Activated CD8-positive, alpha-beta T cell treated with anti-CD3 and anti-CD28 coated beads for 36 hours (primary cell): ENCODE measurements at regions not wholly inside any gene's neighbourhood (a gene's known extent, or its start where the extent isn't known, plus 50 kb on each side); places are given as distances from the start of the nearest gene placed in this dataset.
"Not testable (repeated sequence)": the region's sequence is repeated elsewhere in the genome, so short reads cannot be mapped to it uniquely, and the experiment has no call there.

Experiments used
- ATAC-seq: fragments of 200-7000 bp; cut with Tn5 transposase; one replicate; pipeline ENCODE4 v1.10.0; 2021; ENCODE audit warnings: mild to moderate bottlenecking, moderate library complexity
- CTCF ChIA-PET: fragments of 350-600 bp; sonication (Branson Sonifier 250); formaldehyde crosslinking; loops from one replicate; lab custom pipeline; 2021; ENCODE audit warnings: antibody characterized with exemption; lab: Charles Lee
- POLR2A ChIA-PET: fragments of 350-600 bp; sonication (Branson Sonifier 250); formaldehyde crosslinking; loops from one replicate; lab custom pipeline; 2021; ENCODE audit warnings: antibody characterized with exemption; lab: Charles Lee
- DNase-seq: peaks from one replicate; pipeline ENCODE4 v3.0.0-alpha.2; 2020
- H3K27ac Mint-ChIP-seq: one replicate; pipeline ENCODE4 v1.8.0; 2021; ENCODE audit warnings: mild to moderate bottlenecking, mixed read lengths
- H3K27me3 Mint-ChIP-seq: one replicate; pipeline ENCODE4 v1.8.0; 2021; ENCODE audit warnings: mixed read lengths
- H3K36me3 Mint-ChIP-seq: one replicate; pipeline ENCODE4 v1.8.0; 2021; ENCODE audit warnings: low read depth, mixed read lengths
- H3K4me1 Mint-ChIP-seq: one replicate; pipeline ENCODE4 v1.8.0; 2021; ENCODE audit warnings: low read depth, mixed read lengths
- H3K4me3 Mint-ChIP-seq: one replicate; pipeline ENCODE4 v1.8.0; 2021; ENCODE audit warnings: mild to moderate bottlenecking, moderate library complexity, mixed read lengths
- H3K9me3 Mint-ChIP-seq: one replicate; pipeline ENCODE4 v1.8.0; 2021; ENCODE audit warnings: mixed read lengths
- intact Hi-C: fragments of 100-400 bp; cut with micrococcal nuclease; formaldehyde crosslinking; loops from one replicate; pipeline ENCODE4 v1.10.0; 2022
- TF ChIP-seq, protein P1 (sequence below): fragments of 200-600 bp; IDR thresholded peaks from one replicate; pipeline ENCODE4 v1.8.0; 2022; ENCODE audit warnings: antibody characterized with exemption, mild to moderate bottlenecking

DNA sequence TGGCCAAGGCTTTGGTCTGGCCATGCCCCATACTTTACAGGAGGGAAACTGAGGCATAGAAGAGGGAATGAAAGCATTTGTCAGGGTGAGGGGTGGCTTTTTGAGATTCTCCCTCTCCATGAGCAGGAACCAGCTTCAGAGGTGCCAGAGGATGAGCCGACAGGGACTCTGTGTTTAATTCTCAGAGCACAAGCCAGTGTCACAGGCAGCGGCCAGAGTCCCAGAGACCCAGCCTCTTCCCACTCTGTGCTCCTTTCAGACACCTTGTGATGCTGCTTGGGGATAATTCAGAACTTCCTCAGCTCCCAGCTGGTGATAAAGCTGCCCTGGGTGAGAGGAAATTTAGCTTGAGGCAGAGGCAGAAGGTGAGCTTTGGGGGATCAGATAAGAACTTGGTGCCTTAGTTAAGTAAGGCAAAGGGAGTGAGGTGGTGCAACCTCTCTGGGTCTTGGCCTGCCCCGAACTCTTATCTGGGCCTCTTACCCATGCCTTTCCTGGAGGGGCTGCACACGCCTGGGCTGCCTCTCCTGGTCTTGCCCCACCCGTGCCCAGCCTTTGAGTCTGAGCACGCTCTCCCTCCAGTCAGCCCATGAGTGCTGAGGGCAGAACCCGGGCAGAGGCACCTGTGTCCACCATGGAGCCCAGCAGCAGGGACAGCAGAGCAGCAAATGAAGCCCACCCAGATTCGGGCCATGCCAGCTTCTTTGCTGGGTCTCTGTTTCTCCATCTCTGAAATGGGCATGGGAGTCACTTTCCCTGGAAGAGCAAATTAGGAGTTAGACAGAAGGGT is 175.6 kb upstream of the C1orf174 start:
- Mint-ChIP-seq H3K27ac (no peak overlapping the region), H3K36me3 (no peaks in the 10 kb centered on the region), H3K27me3 (peaks cover 4% of the 10 kb centered on the region), H3K9me3 (no peaks in the 10 kb centered on the region), H3K4me3 (no peak overlapping the region), H3K4me1 (no peaks in the 10 kb centered on the region)
- TF ChIP-seq, protein P1, sequence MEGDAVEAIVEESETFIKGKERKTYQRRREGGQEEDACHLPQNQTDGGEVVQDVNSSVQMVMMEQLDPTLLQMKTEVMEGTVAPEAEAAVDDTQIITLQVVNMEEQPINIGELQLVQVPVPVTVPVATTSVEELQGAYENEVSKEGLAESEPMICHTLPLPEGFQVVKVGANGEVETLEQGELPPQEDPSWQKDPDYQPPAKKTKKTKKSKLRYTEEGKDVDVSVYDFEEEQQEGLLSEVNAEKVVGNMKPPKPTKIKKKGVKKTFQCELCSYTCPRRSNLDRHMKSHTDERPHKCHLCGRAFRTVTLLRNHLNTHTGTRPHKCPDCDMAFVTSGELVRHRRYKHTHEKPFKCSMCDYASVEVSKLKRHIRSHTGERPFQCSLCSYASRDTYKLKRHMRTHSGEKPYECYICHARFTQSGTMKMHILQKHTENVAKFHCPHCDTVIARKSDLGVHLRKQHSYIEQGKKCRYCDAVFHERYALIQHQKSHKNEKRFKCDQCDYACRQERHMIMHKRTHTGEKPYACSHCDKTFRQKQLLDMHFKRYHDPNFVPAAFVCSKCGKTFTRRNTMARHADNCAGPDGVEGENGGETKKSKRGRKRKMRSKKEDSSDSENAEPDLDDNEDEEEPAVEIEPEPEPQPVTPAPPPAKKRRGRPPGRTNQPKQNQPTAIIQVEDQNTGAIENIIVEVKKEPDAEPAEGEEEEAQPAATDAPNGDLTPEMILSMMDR = no peak
- DNase-seq (no peak), ATAC-seq (no peak)
- intact Hi-C loops = no loop called here
- POLR2A ChIA-PET = no interaction called here
- CTCF ChIA-PET = no interaction called here

DNA sequence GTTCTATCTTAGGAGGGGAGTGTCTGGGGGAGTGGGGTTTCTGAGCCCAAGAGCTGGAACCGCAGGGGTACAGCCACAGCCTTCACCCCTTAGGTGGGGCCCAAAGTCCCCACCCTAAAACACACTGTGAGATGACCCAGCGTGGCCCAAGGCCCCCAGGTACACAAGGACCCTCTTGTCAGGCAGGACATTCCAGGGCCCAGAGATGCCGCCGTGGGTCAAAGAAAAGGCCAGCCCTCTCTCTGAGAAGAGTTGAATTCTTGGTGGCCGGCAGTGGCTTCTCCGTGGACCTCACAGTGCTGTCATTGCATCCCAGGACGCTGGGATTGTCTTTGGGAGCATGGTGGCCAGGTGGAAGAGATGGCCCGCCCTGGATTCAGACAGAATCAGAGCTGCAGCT is 176.3 kb upstream of the C1orf174 start:
- peaks cover 4% of the 10 kb centered on the region for H3K27me3 Mint-ChIP-seq
- intact Hi-C loops = no loop called here
- no peaks in the 10 kb centered on the region for H3K36me3 Mint-ChIP-seq
- ATAC-seq (no peak), DNase-seq (no peak)
- TF ChIP-seq, protein P1 = no peak
- POLR2A ChIA-PET = no interaction called here
- CTCF ChIA-PET = no interaction called here
- H3K27ac Mint-ChIP-seq = no peak overlapping the region
- H3K4me1 Mint-ChIP-seq = no peaks in the 10 kb centered on the region
- no peak overlapping the region for H3K4me3 Mint-ChIP-seq
- H3K9me3 Mint-ChIP-seq = no peaks in the 10 kb centered on the region

DNA sequence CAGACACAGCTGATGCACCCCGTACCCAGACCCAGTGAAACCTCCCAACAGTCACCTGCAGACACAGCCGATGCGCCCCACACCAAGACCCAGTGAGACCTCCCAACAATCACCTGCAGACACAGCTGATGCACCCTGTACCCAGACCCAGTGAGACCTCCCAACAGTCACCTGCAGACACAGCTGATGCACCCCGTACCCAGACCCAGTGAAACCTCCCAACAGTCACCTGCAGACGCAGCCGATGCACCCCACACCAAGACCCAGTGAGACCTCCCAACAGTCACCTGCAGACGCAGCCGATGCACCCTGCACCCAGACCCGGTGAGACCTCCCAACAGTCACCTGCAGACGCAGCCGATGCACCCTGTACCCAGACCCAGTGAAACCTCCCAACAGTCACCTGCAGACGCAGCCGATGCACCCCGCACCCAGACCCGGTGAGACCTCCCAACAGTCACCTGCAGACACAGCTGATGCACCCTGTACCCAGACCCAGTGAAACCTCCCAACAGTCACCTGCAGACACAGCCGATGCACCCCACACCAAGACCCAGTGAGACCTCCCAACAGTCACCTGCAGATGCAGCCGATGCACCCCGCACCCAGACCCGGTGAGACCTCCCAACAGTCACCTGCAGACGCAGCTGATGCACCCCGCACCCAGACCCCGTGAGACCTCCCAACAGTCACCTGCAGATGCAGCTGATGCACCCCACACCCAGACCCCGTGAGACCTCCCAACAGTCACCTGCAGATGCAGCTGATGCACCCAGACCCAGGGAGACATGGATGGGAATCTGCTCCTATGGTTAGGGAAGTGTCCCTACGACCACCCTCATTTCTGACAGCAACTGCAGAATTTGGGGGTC is 178.3 kb upstream of the C1orf174 start:
- H3K36me3 Mint-ChIP-seq, ATAC-seq, intact Hi-C loops, H3K4me3 Mint-ChIP-seq, CTCF ChIA-PET, POLR2A ChIA-PET, H3K9me3 Mint-ChIP-seq, H3K4me1 Mint-ChIP-seq, H3K27me3 Mint-ChIP-seq, H3K27ac Mint-ChIP-seq, DNase-seq: not testable (repeated sequence)

GRCh38 chr1:4079815-4080214 is 179.7 kb upstream of the C1orf174 start:
- Mint-ChIP-seq H3K4me1 (no peaks in the 10 kb centered on the region), H3K4me3 (no peak overlapping the region), H3K36me3 (no peaks in the 10 kb centered on the region), H3K9me3 (no peaks in the 10 kb centered on the region), H3K27ac (no peak overlapping the region), H3K27me3 (no peaks in the 10 kb centered on the region)
- ChIA-PET POLR2A (no interaction called here), CTCF (no interaction called here)
- intact Hi-C loops = no loop called here
- TF ChIP-seq, protein P1 = no peak
- ATAC-seq (no peak), DNase-seq (no peak)

DNA sequence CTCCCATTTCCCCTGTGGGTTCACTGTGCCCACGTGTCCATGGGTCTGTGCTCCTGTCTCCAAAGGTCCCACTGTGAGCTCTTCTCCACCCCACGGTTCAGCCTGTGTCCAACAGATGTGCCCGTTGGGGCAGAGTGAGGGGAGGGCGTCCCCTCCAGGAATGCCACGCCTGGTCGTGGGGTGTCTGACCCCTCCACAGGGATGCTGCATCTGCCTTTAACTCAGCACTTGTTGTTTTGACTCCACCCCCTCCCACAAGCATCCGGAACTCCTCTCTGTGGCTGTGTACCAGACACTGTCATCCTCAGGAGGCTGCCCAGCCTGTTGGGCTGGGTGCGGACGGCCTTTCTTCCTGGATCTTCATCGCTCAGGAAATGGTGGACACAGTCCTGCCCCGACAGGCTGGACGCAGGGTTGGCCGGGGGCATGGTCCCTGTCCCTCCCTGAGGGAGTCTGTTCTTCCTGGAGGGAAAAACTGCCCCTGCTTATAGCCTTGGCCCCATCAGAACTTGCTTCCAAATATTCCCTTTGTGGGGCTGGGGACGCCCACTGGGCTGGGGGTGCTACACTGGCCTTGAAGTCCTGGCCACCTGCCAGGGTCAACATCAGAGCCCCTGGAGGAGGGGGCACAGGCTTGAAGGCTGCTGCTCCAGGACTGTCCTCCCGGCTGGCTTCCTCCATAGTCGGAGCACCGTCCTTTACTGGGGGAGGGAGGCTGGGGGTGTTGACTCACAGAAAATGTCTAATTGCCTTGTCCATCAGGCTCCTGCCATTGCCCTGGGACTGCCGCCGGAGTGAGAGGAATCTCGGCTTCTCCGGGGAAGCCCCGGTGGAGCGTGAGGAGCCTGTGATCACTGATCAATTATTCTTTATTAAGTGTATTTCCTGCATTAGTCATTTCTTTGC is 182.0 kb upstream of the C1orf174 start:
- ATAC-seq (no peak), DNase-seq (no peak)
- Mint-ChIP-seq H3K9me3 (no peaks in the 10 kb centered on the region), H3K4me1 (no peaks in the 10 kb centered on the region), H3K4me3 (no peak overlapping the region), H3K27me3 (no peaks in the 10 kb centered on the region), H3K36me3 (no peaks in the 10 kb centered on the region), H3K27ac (no peak overlapping the region)
- ChIA-PET CTCF (no interaction called here), POLR2A (no interaction called here)
- TF ChIP-seq, protein P1 = no peak
- intact Hi-C loops = no loop called here
